ENCODE measurements at regions not wholly inside any gene's neighbourhood (a gene's known extent, or its start where the extent isn't known, plus 50 kb on each side); places are given as distances from the start of the nearest gene placed in this dataset.

GRCh38 chr5:162324328-162324727 is 256.8 kb downstream of the GABRG2 start:
- TF ChIP-seq CTCF (IDR thresholded peaks at IDR 0.05) = no peak
- no peak for TF ChIP-seq POLR2AphosphoS5 (IDR thresholded peaks at IDR 0.05; ENCODE audit: low read depth, low read length)
- no peak for TF ChIP-seq REST (IDR thresholded peaks at IDR 0.05; ENCODE audit: insufficient read depth in 1 of 2, low read depth in 2 of 2, low read length in 1 of 2)

Data from Panc1 (cell line).